Esophagus muscularis mucosa (tissue), 4 donors: ENCODE measurements at regions not wholly inside any gene's neighbourhood (a gene's known extent, or its start where the extent isn't known, plus 50 kb on each side); places are given as distances from the start of the nearest gene placed in this dataset.

Experiments
- DNase-seq: peaks from one replicate; pipeline ENCODE4 v3.0.0-alpha.2; 2017; ENCODE audit errors: extremely low spot score
- H3K27ac ChIP-seq, 4 donors: fragments of 200-600 bp; sonication (generic); replicated peaks in 1 of 4; 1 replicate in 3 of 4; 2 replicates in 1 of 4; pipeline ENCODE4 v1.5.1; 2016 to 2019; ENCODE audit warnings: mild to moderate bottlenecking in 1 of 4
- H3K27me3 ChIP-seq, 4 donors: fragments of 200-600 bp; sonication (generic); one replicate each; pipeline versions ENCODE4 v1.5.1 to v1.6.0; 2016 to 2019
- H3K36me3 ChIP-seq, 4 donors: fragments of 200-600 bp; sonication (generic); one replicate each; pipeline ENCODE4 v1.5.1; 2016 to 2019
- H3K4me1 ChIP-seq, 4 donors: fragments of 200-600 bp; sonication (generic); one replicate each; pipeline ENCODE4 v1.5.1; 2016 to 2019
- H3K4me3 ChIP-seq, 4 donors: fragments of 200-600 bp; sonication (generic); 1 replicate in 2 of 4; 2 replicates in 2 of 4; pipeline ENCODE4 v1.5.1; 2016 to 2019; ENCODE audit warnings: mild to moderate bottlenecking in 4 of 4, moderate library complexity in 1 of 4
- H3K9me3 ChIP-seq, 4 donors: fragments of 200-600 bp; sonication (generic); 1 replicate in 3 of 4; 2 replicates in 1 of 4; pipeline ENCODE4 v1.5.1; 2016 to 2019
- EP300 ChIP-seq: sonication (generic); formaldehyde crosslinking; IDR thresholded peaks from one replicate; pipeline ENCODE4 v1.6.1; 2017; ENCODE audit warnings: antibody characterized with exemption
- POLR2A ChIP-seq: fragments of 450-650 bp; IDR thresholded peaks from one replicate; pipeline ENCODE4 v1.6.1; 2017; ENCODE audit warnings: antibody characterized with exemption, moderate library complexity, mild to moderate bottlenecking, low read depth
- POLR2AphosphoS5 ChIP-seq, 2 donors: sonication (generic); formaldehyde crosslinking; IDR thresholded peaks; one replicate each; pipeline ENCODE4 v1.6.1; 2017; ENCODE audit warnings: antibody characterized with exemption in 2 of 2
- WGBS: methylation state at CpG from one replicate; pipeline ENCODE4 v1.1.5; 2018; 5-methylcytosine and 5-hydroxymethylcytosine counted together
- intact Hi-C: fragments of 100-400 bp; cut with DNase I; formaldehyde crosslinking; loops from one replicate; pipeline ENCODE4 v1.15.1; 2023
- TF ChIP-seq, protein P1 (sequence below), 3 experiments: fragments of 200-600 bp in 2 of 3; fragments of 450-650 bp in 1 of 3; sonication (generic) in 2 of 3; IDR thresholded peaks; one replicate each; pipeline ENCODE4 v1.5.1; 2017 to 2019; ENCODE audit warnings: antibody characterized with exemption in 3 of 3, mild to moderate bottlenecking in 2 of 3, moderate library complexity in 1 of 3

DNA sequence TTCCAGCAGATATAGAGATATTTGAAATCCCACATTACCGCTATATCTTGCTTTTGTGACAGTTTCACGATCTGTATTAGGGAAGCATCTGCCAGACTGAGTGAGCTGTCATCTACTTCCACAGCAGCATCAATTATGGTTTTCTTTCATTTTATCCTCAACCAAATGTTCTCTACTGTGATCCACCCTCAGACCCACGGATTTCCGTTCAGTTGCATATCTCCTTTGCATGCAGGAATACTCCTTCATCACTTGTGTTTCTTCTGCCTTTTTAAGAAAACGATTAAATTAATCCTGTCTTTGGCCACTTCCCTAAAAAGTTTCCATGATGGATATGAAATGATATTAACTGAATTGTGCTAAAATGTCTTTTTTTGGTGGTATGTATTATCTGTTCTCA, 262.1 kb upstream of the ADGRB3 start:
- Histone ChIP-seq H3K4me1 (no peaks in the 10 kb centered on the region), H3K36me3 (no peaks in the 10 kb centered on the region), H3K4me3 (no peak overlapping the region), H3K9me3 (no peaks in the 10 kb centered on the region), H3K27me3 (no peaks in the 10 kb centered on the region), H3K27ac (no peak overlapping the region)
- WGBS = 87% methylated on average over 5 of the region's 5 CpGs
- intact Hi-C loops = no loop called here
- TF ChIP-seq, protein P1, sequence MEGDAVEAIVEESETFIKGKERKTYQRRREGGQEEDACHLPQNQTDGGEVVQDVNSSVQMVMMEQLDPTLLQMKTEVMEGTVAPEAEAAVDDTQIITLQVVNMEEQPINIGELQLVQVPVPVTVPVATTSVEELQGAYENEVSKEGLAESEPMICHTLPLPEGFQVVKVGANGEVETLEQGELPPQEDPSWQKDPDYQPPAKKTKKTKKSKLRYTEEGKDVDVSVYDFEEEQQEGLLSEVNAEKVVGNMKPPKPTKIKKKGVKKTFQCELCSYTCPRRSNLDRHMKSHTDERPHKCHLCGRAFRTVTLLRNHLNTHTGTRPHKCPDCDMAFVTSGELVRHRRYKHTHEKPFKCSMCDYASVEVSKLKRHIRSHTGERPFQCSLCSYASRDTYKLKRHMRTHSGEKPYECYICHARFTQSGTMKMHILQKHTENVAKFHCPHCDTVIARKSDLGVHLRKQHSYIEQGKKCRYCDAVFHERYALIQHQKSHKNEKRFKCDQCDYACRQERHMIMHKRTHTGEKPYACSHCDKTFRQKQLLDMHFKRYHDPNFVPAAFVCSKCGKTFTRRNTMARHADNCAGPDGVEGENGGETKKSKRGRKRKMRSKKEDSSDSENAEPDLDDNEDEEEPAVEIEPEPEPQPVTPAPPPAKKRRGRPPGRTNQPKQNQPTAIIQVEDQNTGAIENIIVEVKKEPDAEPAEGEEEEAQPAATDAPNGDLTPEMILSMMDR (IDR thresholded peaks at IDR 0.05) = no peak
- TF ChIP-seq EP300 = no peak
- no peak for TF ChIP-seq POLR2A
- no peak for TF ChIP-seq POLR2AphosphoS5 (IDR thresholded peaks at IDR 0.05)
- DNase-seq = no peak

- Histone ChIP-seq H3K36me3 (no peaks in the 10 kb centered on the region), H3K9me3 (no peaks in the 10 kb centered on the region), H3K27me3 (no peaks in the 10 kb centered on the region), H3K4me1 (no peaks in the 10 kb centered on the region), H3K4me3 (no peak overlapping the region), H3K27ac (no peak overlapping the region)
- TF ChIP-seq POLR2AphosphoS5 (IDR thresholded peaks at IDR 0.05) (no peak), POLR2A (no peak), EP300 (no peak)
- TF ChIP-seq, protein P1 (IDR thresholded peaks at IDR 0.05) = no peak
- no peak for DNase-seq
- intact Hi-C loops = no loop called here
- 79% methylated on average over 1 of the region's 1 CpG for WGBS
Observed at GRCh38 chr6:68368845-68369244, 266.2 kb upstream of the ADGRB3 start.

- TF ChIP-seq POLR2AphosphoS5 (IDR thresholded peaks at IDR 0.05) (no peak), EP300 (no peak), POLR2A (no peak)
- TF ChIP-seq, protein P1 (IDR thresholded peaks at IDR 0.05) = no peak
- Histone ChIP-seq H3K36me3 (no peaks in the 10 kb centered on the region), H3K27ac (no peak overlapping the region), H3K27me3 (no peaks in the 10 kb centered on the region), H3K9me3 (no peaks in the 10 kb centered on the region), H3K4me1 (no peaks in the 10 kb centered on the region), H3K4me3 (no peak overlapping the region)
- DNase-seq = no peak
- WGBS = 47% methylated on average over 2 of the region's 2 CpGs
- intact Hi-C loops = no loop called here
Observed at GRCh38 chr6:68364271-68364805, 270.7 kb upstream of the ADGRB3 start.

DNA sequence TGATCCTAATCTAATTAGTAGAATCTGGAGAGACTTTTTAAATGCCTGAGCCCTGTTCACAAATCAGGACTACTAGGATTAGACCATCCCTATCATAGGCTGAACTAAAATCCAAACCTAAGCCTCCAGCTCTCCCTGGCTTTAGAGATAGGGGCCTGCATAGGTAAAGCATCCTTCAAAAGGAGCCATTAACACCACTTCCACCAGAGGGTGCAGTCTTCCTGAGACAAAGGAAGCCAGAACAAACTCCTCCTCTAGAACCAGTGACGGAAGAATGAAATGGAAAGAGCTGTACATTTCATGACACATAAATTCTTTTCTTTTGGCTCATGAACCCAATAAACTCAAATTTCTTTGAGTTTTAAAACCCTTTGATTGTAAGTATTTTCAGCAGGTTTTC, 291.2 kb upstream of the ADGRB3 start:
- TF ChIP-seq, protein P1 (IDR thresholded peaks at IDR 0.05) = peak in 2 of 3 experiments; percentile 31 to 33
- TF ChIP-seq POLR2A = no peak
- WGBS = 21% methylated on average over 1 of the region's 1 CpG
- intact Hi-C loops = no loop called here
- Histone ChIP-seq H3K4me1 (no peaks in the 10 kb centered on the region), H3K27me3 (no peaks in the 10 kb centered on the region), H3K27ac (no peak overlapping the region), H3K4me3 (no peak overlapping the region), H3K9me3 (no peaks in the 10 kb centered on the region), H3K36me3 (no peaks in the 10 kb centered on the region)
- no peak for DNase-seq

DNA sequence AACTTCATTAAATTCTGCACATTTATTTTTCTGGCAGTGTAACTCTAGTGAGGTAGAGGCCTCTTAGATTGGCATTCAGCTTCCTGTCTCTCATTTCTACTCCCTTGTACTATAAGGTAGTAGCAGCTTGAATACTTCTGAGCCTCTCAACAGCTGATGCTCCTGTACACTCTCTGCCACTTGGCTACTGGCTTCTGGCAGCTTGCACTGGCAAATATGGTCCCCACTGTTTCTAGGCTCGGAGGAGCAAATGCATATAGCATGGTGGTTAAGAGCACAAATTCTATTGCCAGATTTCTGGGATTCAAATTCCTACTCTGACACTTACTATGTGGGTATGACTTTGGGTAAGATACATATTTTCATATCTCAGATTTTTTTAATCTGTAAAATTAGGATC, 292.8 kb upstream of the ADGRB3 start:
- WGBS = 43% methylated on average over 1 of the region's 1 CpG
- intact Hi-C loops = no loop called here

More for the DNA sequence above, 292.8 kb upstream of the ADGRB3 start:
- no peak overlapping the region for H3K4me3 ChIP-seq
- H3K36me3 ChIP-seq = no peaks in the 10 kb centered on the region
- H3K27ac ChIP-seq = no peak overlapping the region
- no peaks in the 10 kb centered on the region for H3K9me3 ChIP-seq
- H3K4me1 ChIP-seq = no peaks in the 10 kb centered on the region
- no peaks in the 10 kb centered on the region for H3K27me3 ChIP-seq
- TF ChIP-seq POLR2AphosphoS5 (IDR thresholded peaks at IDR 0.05) = no peak
- no peak for TF ChIP-seq POLR2A
- no peak for TF ChIP-seq EP300
- TF ChIP-seq, protein P1 (IDR thresholded peaks at IDR 0.05) = no peak
- DNase-seq = no peak
